Adrenal gland (tissue), 5 donors: ENCODE measurements at regions not wholly inside any gene's neighbourhood (a gene's known extent, or its start where the extent isn't known, plus 50 kb on each side); places are given as distances from the start of the nearest gene placed in this dataset.

Source experiments
- CTCF ChIP-seq, 6 experiments: fragments of 450-650 bp in 4 of 6; fragments of 200-600 bp in 2 of 6; sonication (generic) in 1 of 6; IDR thresholded peaks; 1 replicate in 5 of 6; 2 replicates in 1 of 6; pipeline versions ENCODE4 v1.5.1 to v1.8.0; 2016 to 2021; ENCODE audit warnings: antibody characterized with exemption in 6 of 6, mild to moderate bottlenecking in 2 of 6, moderate library complexity in 1 of 6
- POLR2A ChIP-seq, 2 donors: fragments of 450-650 bp; IDR thresholded peaks; one replicate each; pipeline ENCODE4 v1.6.1; 2017; ENCODE audit warnings: antibody characterized with exemption in 2 of 2, mild to moderate bottlenecking in 2 of 2, moderate library complexity in 1 of 2
- donor health status: DM: no; HTN: no; CAD: no.

GRCh38 chr19:32123355-32123940 is 222.0 kb upstream of the ZNF507 start:
- TF ChIP-seq CTCF (IDR thresholded peaks at IDR 0.05) = no peak
- TF ChIP-seq POLR2A (IDR thresholded peaks at IDR 0.05) = no peak
